ENCODE measurements at regions not wholly inside any gene's neighbourhood (a gene's known extent, or its start where the extent isn't known, plus 50 kb on each side); places are given as distances from the start of the nearest gene placed in this dataset.

GRCh38 chr19:5392486-5392885 is 51.9 kb upstream of the PTPRS start:
- DNase-seq, result no peak

- DNase-seq, result no peak
These were observed 52.5 kb upstream of the PTPRS start for GRCh38 chr19:5393088-5393487.

GRCh38 chr19:5394551-5395505 is 54.2 kb upstream of the PTPRS start:
- DNase-seq, result peak; percentile 30

- no peak for DNase-seq
These were observed 54.9 kb upstream of the PTPRS start for GRCh38 chr19:5395556-5395955.

GRCh38 chr19:5396096-5396939 is 55.7 kb upstream of the PTPRS start:
- no peak for DNase-seq

GRCh38 chr19:5396963-5397362 is 56.4 kb upstream of the PTPRS start:
- DNase-seq, result no peak

GRCh38 chr19:5397804-5398692 is 57.2 kb upstream of the ZNRF4 start:
- DNase-seq, result peak; percentile 29

GRCh38 chr19:5398693-5399057 is 56.5 kb upstream of the ZNRF4 start:
- no peak for DNase-seq

- no peak for DNase-seq
These were observed 51.1 kb upstream of the ZNRF4 start for GRCh38 chr19:5403968-5404640.

Data from NCI-H146 (cell line).